ENCODE measurements at regions not wholly inside any gene's neighbourhood (a gene's known extent, or its start where the extent isn't known, plus 50 kb on each side); places are given as distances from the start of the nearest gene placed in this dataset.

DNA sequence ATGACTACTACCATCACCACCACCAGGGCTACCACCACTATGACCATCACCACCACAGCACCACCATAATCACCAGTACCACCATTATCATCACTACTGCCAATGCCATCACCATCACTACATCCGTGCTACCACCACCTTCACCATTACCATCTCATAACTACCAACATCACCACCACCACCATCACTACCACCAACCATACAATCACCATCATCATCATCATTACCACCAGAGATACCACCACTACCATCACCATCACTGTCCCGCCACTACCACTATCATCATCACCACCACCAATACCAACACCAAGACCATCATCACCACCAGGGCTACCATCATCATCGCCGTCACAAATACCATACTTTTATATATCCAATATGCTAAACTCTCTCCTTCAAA, 369.6 kb upstream of the DYNLRB2 start:
- DNase-seq: no peak

DNA sequence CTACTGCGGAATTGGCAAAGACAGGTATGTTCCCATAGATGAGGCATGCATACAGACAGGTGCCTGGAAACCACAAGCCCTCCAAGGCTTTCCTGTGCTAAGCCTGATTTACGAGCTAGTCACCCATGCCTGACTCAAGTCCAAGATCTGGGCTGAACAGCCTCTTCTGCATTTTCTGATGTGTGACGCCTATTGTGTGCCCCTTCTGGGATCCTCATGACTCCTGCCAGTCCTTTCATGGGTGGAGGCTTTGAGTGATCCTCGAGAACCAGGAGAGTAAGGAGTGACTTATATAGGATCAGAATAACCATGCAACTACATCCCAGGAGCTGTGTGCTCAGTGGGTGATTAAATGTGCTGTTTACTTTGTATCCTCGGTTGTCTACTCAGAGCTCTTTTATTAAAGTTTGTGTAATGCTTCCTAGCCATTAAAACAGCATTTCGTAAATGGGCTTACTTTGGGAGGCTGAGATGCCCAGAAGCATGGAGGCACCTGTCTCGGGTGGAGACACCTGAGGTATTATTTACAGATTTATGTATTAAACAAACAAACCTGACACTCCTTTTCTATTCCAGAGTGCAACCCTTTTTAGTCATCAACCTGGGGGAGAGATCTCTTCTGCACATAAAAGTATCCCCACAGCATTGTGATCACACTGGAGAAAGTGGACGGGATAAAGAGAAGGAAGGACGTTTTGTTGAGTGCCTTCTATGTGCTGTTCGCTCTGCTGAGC, 373.0 kb upstream of the DYNLRB2 start:
- DNase-seq: peak; percentile 85 to 92

DNA sequence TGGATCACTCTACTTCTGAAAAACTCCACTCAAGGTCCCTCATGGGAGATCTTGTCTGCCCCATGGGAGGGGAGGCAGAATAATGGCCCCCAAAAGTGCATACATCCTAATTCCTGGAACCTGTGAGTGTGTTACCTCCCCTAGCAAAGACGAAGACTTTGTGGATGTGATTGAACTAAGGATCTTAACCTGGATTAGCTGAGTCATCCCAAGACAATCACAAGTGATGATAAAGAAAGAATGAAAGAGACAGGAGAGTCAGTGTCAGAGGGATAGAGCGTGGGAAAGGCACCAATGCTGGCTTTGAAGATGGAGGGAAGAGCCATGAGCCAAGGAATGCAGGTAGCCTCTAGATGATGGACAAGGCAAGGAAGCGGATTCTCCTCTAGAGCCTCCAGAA, 374.7 kb upstream of the DYNLRB2 start:
- no peak for DNase-seq

DNA sequence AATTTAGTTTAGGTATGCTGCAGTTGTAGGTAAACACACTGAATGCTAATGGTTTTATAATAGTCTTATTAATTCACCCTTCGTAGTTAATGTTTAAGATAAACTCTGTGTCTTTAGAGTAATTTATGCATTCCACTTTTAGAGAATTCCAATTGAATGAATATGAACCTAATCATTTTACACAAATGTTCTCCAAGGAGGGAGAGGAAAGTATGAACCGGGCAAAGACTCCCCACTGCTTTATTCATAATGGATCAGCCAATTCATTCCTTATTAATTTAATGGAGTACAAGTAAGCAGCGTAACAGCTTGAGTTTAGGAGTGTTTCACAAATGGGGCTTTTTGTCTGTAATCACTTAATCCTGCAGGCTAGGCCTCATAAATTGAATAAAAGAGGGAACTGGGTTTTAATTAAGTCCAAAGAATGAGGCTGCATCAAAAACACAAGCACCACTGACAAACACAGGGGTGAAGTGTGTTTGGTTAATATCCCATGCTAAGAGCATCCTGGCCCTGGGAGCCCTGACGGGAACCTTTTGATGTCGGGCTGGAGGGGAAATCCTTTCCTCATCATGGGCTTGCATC, 375.7 kb upstream of the DYNLRB2 start:
- DNase-seq: no peak

DNA sequence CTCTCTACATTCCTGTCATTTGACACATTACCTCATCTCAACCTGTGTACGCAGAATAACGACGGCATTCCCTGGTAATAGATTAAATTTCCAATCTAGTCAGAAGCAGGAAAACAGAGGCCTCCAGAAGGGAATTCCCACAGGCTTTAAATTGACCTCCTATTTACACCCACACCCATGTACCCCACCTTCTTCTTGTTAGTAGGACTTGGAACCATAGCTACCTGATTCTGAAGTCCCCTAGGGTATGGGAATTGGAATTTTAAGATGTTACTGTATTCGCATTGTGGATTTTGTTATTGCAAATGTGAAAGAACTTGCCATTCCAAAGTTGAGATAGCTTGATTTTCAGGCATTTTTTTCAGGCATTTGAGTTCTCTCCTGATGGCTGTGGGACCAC, 377.5 kb upstream of the DYNLRB2 start:
- DNase-seq: no peak

DNA sequence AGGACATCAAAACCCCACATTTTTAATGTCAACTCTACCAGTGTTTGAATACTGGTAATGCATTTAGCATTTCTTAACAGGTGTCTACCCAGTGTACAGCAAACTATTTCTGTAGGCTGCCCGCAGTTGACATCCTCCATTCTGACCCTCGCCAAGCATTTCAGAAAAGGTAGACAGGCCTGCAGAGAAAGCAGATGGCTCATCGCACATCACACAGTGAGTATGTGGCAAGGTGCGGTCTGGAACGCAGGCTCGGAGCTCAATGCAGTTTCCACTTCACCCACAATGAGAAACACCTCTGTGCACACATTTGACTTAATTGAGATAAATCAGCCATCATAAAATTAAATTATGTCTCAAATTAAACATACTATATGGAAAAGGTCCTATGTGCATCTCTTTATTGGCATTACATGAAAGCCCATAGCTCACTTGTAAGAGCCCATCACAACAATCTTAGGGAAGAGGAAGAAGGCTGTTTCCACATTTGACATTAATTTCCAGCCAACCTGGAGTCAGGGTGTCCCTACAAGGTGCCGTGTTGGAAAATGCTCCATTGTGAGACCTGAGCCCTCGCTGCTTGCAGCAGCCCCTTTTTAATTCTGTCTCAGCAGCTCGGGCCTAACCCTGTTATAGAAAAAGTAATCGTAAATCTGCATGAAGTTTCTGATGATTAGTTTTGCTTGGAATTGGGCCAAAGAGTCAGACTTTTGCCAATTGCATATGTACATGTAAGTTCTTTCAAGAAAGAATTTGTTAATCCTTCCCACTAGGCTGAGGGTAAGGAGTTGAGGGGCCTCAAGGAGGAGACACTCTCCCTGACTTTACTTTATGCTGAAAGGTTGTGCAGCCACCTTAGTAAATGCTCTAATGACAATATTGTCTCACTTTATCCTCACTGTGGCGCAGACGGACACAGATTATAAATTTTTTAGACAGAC, 378.7 kb upstream of the DYNLRB2 start:
- DNase-seq: no peak

DNA sequence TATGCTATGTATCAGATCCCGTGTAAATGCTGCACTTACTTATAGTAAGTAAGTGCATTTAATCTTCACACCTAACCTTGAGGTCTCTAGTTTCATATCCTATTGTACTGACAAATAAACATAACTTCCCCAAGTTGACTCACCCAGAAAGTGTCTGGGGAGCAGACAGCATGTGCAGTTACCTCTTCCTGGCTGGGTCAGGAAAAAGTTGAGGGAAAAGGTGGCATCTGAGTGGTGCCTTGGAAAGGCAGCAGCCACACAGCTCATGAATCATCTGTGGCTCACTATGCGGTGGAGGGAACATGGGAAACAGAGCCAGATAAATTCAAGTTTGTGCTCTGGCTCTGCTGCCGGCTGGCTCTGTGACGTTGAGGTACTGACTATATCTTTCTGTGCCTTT, 382.0 kb upstream of the DYNLRB2 start:
- DNase-seq: no peak

DNA sequence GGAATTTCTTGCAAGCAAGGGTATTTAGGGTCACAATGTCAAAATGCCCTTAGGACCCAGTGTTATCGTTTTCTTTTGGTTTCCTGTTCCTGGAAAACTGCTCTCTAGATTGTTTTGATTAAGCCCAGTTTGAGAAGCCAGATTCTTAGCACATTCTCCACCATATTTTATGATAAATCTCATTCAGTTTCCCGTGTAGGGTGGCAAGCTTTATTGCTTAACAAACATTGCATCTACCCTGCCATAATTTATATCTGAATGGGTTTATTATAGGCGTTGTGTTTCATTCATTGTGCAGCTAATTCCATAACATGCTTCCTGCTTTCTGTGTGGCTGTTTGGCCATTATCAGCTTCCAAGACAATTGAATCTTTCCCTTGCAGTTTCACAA, 389.1 kb upstream of the DYNLRB2 start:
- no peak for DNase-seq

DNA sequence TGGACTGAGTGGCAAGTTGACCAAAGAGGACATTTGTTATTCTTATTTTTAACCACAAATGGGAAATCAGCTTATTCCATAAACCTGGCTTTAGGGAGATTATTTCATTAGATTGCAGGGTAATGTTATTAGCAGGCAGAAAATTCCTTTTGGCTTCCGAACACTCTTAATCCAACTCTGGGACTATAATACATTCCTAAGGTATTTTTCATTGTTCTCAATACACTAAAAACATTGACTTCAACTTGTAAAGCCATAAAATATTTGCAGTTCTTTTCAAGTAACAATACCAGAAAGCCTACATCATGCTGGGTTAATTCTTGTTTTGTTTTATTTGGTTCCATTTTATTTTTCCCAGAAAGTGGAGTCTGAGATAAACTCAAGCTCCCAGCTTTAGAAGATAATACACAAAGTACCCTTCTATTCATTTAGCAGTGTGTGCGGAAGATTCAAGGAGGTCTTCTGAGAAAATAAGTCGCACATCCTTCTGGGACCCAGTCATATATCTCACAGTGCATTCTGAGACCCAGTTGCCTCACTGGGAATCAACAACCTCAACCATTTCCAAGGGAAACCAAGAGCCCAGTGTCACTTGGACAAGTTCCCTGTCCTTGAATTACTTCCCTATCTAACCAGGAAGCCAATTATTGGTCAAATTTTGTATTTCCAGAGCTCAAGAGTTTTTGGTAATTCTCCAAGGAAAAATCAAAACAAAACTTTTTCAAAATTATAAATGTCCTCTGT, 389.6 kb upstream of the DYNLRB2 start:
- DNase-seq: no peak

DNA sequence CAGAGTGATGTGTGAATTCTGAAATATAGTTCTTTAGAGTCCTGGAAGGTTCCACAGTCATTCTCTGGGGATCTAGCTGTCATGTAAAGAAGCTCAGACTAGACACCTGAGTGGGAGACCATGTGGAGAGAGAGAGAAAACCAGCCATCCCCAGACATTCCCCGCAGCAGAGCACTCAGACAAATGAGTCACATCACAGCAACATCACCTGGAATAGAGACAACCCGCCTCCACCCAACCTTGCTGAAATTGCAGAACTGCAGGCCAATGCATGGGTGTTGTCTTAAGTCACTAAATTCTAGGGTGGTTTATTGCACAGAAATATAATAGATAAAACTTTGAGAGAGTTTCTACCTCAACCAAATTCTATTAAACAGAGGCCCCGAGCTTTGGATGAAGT, 392.0 kb upstream of the DYNLRB2 start:
- DNase-seq: no peak

DNA sequence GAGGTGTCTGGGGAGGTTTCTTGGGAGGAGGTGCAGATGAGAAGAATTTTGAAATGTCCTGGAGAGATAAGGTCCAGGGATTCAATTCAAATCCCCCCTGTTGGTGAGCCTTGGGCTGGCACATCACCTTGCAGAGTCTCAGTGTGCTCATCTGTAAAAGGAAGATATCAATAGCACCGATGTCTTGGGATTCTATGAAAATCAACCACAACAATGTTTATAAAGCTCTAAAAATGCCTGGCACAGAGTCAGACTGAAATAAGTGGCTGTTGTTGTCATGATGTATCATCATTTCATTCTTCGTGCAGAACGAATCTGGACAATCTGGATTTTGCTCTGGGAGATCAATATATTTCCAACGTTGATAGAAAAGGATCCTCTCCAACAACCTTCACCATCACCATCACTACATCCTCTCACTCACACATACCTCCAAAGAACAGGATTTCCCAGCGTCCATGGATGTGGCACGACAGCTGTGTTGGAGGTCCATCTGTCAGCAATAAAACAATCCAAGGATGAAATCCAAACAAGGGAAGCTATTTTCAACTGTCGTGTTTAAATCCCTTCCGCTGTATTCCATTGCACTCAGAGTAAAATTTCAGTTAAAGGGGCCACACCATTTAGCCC, 393.7 kb upstream of the DYNLRB2 start:
- no peak for DNase-seq

DNA sequence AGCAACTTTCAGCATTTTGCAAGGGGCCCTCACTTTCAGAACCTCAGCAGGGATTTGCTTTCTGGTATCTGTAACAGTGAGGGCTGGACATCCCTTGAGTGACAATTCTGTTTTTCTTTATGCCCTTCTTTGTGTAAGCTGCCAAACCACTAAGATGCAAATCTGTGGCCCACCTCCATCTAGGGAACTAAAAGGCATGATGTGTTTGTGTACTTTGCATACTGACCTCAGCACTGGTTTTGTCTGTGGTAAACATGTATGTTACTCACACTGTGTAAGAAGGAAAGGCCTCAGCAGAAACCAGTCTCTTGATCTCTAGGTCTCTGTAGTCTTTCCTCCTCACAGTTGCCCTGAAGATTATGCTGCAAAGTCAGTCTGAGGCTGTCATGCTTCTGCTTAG, 396.6 kb upstream of the DYNLRB2 start:
- DNase-seq: no peak

DNA sequence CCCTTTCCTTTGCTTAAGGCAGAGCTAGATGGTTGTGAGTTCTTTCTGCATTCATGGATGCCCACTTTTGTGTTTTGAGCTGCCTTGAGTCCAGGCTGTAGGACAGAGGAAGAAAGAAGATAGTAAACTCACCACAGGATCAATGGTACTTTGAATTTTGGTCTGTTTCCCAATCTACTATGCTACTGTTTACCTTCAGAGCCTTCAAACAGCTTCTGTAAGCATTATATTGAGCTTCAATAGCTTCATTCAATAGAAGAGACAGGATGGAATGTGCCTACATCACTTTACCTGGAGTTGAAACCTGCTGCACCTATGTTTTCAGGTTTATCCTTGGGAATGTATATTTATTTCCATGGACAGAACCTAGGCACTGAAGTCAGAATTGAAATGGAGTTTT, 397.9 kb upstream of the DYNLRB2 start:
- DNase-seq: no peak

DNA sequence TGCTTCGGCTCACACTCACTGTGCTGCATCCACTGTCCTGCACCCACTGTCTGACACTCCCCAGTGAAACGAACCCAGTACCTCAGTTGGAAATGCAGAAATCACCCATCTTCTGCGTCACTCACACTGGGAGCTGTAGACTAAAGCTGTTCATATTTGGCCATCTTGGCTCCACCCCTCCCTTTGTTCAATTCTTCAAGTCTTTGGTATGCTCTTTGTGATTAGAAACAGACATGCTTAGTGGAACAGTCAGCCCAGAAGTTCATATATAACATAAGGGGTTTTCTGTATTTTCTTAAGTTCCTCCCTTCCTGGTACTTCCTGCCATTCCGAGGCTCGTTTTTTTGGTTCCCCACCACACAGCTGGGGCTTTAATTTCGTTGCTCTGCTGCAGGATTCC, 398.5 kb upstream of the DYNLRB2 start:
- DNase-seq: no peak

DNA sequence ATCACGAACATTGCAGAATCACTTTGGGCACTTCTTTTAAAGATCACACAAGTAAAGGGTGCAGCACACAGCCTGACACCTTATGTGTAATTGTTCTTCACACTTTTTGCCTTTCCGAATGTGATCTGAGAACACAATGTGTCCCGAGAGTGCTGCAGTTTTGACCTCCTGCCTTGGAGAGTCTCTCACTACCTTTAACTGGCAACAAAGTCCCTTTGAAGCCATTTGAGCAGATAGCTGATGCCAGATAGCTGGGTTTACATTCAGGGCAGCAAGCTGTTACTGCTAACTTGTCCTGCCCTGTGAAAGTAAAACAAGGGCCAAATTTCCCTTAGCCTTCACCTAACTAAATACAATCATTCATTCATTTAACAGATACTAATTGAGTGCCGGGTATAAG, 411.0 kb upstream of the DYNLRB2 start:
- no peak for DNase-seq

DNA sequence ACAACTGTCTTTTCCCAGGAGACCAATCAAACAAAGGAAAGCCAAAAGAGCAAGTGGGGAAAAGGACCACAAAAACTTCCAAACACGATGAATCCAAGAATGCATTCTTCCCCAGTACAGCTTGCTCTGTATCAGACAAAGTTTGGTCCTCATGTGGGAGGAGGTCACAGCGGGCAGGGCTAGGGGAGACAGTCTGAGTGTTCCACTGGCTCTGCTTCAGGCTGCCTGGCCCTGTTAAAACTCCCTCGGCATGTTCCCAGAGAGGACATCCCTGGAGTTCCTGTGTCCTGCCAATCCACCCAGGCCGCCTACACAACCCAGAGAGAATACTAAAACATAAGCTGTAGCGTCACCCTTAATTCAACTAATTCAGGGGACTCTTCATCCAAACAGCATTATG, 415.1 kb upstream of the DYNLRB2 start:
- no peak for DNase-seq

DNA sequence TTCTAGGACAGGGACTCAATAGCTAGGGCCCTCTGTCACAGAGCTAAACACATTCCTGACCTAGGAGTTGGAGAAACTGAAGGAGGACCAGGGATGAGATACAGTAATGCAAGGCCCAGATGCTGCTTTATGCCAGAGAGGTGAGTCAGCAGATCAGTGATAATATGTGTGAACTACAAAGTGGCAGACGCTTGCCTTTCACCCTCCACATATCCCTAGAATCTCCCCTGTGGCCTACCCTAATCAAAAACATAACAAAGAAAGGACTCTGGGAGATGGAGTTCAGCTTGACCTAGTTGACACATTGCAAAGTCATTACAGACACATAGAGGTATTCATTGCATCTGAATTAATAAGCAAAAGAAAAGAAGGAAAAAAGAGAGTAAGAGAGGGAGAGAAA, 417.6 kb upstream of the DYNLRB2 start:
- no peak for DNase-seq

DNA sequence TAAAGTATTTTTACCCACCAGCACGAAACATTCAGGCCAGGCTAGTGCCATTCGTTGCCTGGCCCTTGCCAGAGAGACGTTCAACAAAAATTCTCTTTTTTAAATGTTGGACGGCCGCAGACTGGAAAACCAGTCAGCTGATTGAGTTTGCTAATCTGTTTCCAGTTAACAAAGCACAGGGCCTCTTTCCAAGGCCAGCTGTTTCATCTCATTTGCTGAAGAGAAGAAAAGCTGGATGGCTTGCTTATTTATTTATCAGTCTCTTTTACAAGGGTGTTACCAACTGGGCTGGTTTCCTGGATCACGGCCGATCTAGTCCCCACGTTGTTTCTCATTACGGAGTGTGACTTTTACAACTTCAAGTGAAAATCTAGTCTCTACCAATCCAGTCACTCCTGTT, 418.7 kb upstream of the DYNLRB2 start:
- DNase-seq: no peak

DNA sequence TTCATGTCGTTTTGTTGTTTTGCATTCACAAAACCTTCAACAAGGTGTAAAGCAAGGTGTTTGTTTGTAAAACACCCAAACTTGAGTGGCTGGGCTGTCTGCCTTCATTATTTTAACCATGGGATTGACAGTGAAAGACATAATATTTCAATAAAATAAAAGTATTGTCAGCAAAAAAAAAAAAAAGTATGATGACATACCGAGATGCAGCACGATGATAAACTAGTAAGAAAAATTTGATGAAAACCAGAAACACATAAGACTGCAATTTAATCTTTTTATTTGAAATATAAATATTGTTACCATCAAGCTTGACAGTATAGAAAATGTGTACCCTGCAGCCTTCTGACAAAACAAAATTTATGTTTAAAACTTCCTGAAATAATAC, 419.3 kb upstream of the DYNLRB2 start:
- no peak for DNase-seq

DNA sequence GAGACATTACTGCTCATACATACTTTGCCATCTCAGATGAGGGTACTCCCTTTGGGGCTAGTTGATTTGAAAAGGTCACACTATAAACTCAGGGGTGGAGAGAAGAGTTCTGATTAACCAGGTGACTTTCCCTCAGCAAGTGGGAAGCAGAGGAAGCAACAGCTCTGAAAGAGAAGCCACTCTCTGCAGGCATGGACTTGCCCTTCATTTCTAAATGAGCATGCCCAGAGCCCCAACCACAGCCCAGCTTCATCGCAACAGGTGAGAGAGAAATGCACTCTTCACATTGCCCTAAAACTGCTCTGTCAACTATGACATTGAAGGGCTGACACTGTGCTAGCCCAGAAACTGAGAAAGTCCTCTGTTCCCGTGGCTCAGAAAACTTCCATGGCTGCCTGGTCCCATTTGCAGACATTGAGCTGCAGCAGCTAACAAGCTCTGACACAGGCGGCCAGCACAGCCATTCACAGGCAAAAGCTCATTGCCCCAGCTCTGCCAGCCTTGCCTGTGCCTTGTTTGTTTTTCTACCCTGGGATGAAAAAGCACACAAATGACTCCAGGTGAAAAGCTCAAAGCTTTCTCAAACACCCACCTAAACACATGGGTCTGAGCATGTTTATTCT, 419.8 kb upstream of the DYNLRB2 start:
- DNase-seq: no peak

DNA sequence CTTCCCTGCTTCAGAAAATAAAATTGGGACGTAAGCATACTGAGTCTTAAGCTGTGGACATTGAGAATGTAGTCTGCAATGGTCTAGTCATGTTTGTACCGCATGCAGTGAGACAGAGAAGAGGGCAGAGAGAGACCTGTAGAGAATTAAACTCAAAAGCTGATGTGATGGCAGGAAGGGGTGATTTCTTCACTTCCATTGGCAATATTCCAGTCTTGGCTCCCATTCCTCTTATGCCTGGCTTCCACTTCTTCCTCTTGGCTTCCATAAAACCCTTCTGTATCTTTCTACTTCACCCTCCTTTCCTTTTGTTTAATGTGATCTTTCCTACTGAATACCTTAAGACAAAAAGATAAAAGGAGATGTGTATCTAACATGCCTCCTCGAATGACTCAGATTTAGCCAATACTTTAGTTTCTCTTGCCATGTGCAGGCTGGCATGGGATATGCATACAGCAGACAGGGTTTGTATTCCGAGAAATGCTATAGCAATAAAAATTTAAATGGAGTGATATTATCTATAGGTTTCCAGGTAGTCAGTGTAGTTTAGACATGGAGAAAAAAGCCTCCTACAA, 423.1 kb upstream of the DYNLRB2 start:
- no peak for DNase-seq

DNA sequence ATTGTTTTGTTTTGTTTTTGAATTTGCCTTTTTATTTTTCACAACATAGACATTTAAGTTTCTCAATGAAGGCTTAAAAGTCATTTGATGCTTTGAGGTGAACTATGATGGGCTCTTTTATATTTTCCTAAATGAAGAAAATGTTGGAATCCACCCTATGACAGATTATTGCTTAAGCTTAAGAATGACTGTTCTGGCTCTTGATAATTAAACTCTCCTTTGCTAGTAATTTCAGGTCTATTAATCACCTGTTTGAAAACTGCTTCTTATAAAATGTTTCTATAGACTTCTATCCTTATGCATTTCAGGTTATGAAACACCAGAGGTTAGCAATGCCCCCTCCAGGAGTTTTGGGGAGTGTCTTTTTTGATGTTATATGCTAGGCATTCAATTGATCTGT, 424.1 kb upstream of the DYNLRB2 start:
- no peak for DNase-seq

Data from NCI-H187 (cell line).